K562 (cell line): ENCODE measurements at regions not wholly inside any gene's neighbourhood (a gene's known extent, or its start where the extent isn't known, plus 50 kb on each side); places are given as distances from the start of the nearest gene placed in this dataset.

Experiments
- ATAC-seq: fragments of 200-7000 bp; cut with Tn5 transposase; 3 replicates; pipeline ENCODE4 v1.9.1; 2020; ENCODE audit warnings: moderate library complexity
- BruUV-seq: library from RNA; stranded (reverse); fragments of 400-500 nt; replicated peaks from 2 replicates; lab custom pipeline; 2021; lab: Mats Ljungman, UMichigan
- CTCF ChIA-PET: fragments of 300-600 bp; formaldehyde crosslinking; extraction: SDS; loops from one replicate; lab custom pipeline; 2021; ENCODE audit warnings: low intra/inter-chr PET ratio; lab: Yijun Ruan, JAX
- POLR2A ChIA-PET: fragments of 300-600, 350-650 bp; sonication (Branson Sonifier 250); formaldehyde crosslinking; extraction: SDS; loops from one replicate; lab custom pipeline; 2021; ENCODE audit warnings: antibody characterized with exemption, inconsistent platforms; lab: Yijun Ruan, JAX
- DNase-seq, 4 experiments: peaks; one replicate each; pipeline versions ENCODE4 v3.0.0 to v3.0.0-alpha.2; 2011 to 2018; ENCODE audit warnings: low spot score in 3 of 4, mixed read lengths in 3 of 4; ENCODE audit errors: extremely low read depth in 1 of 4
- FAIRE-seq: peaks from 2 replicates; lab custom pipeline; 2011; peaks lifted over from hg19 to GRCh38; lab: Jason Lieb, UNC
- H2AFZ ChIP-seq: 2 replicates; pipeline ENCODE4 v1.6.0; 2011; ENCODE audit warnings: low read depth, low read length, control low read depth, inconsistent platforms
- H3K27ac ChIP-seq: fragments of 200-600 bp; 3 replicates; pipeline ENCODE4 v1.8.0; 2011; ENCODE audit warnings: low read depth, mild to moderate bottlenecking, control low read depth, inconsistent platforms, low read length, moderate library complexity, mixed read lengths; ENCODE audit errors: extremely low read depth
- H3K27me3 ChIP-seq, 2 experiments: fragments of 300-600 bp in 1 of 2; 2 replicates in 1 of 2; 3 replicates in 1 of 2; pipeline versions ENCODE4 v1.6.0 to v1.8.0; 2011; ENCODE audit warnings: inconsistent platforms in 2 of 2, low read length in 2 of 2, mild to moderate bottlenecking in 1 of 2, mixed read lengths in 1 of 2, moderate library complexity in 1 of 2; ENCODE audit not compliant: control insufficient read depth in 2 of 2, insufficient read depth in 2 of 2
- H3K36me3 ChIP-seq: fragments of 300-600 bp; 3 replicates; pipeline ENCODE4 v1.8.0; 2011; ENCODE audit warnings: mild to moderate bottlenecking, low read length, inconsistent platforms; ENCODE audit not compliant: control insufficient read depth, insufficient read depth
- H3K4me1 ChIP-seq, 2 experiments: fragments of 200-600 bp in 1 of 2; replicated peaks in 1 of 2; 2 replicates in 1 of 2; 3 replicates in 1 of 2; pipeline versions ENCODE4 v1.5.1 to v1.8.0; 2011; ENCODE audit warnings: inconsistent platforms in 2 of 2, low read length in 2 of 2, mild to moderate bottlenecking in 1 of 2, mixed read lengths in 1 of 2, moderate library complexity in 1 of 2; ENCODE audit not compliant: control insufficient read depth in 2 of 2, insufficient read depth in 2 of 2
- H3K4me2 ChIP-seq: 2 replicates; pipeline ENCODE4 v1.6.1; 2011; ENCODE audit warnings: low read length, control low read depth, inconsistent platforms, mixed read lengths; ENCODE audit not compliant: insufficient read depth
- H3K4me3 ChIP-seq: fragments of 200-600 bp; sonication (generic), shearing (Covaris generic); 2 replicates; pipeline ENCODE4 v1.5.1; 2016; ENCODE audit warnings: control low read depth, inconsistent platforms
- H3K79me2 ChIP-seq: fragments of 200-600 bp; 3 replicates; pipeline ENCODE4 v1.8.0; 2011; ENCODE audit warnings: low read length, inconsistent platforms; ENCODE audit not compliant: control insufficient read depth, insufficient read depth
- H3K9ac ChIP-seq, 2 experiments: 2 replicates each; pipeline versions ENCODE4 v1.6.0 to v1.6.1; 2011; ENCODE audit warnings: low read depth in 2 of 2, low read length in 2 of 2, control low read depth in 1 of 2, inconsistent platforms in 1 of 2, mild to moderate bottlenecking in 1 of 2, mixed read lengths in 1 of 2; ENCODE audit not compliant: insufficient read depth in 1 of 2
- H3K9me1 ChIP-seq: one replicate; pipeline ENCODE4 v1.6.0; 2011; ENCODE audit warnings: inconsistent platforms, mild to moderate bottlenecking, low read length, moderate library complexity; ENCODE audit not compliant: control insufficient read depth, insufficient read depth
- H3K9me3 ChIP-seq: replicated peaks from 2 replicates; pipeline ENCODE4 v1.5.1; 2011; ENCODE audit warnings: low read depth, low read length, inconsistent platforms; ENCODE audit not compliant: control insufficient read depth, insufficient read depth
- H4K20me1 ChIP-seq: replicated peaks from 2 replicates; pipeline ENCODE4 v1.6.1; 2011; ENCODE audit warnings: low read length, inconsistent platforms, mixed read lengths; ENCODE audit not compliant: control insufficient read depth, insufficient read depth
- CHD4 ChIP-seq: fragments of 200-600 bp; sonication (generic); IDR thresholded peaks from 3 replicates; pipeline ENCODE4 v1.6.1; 2012; ENCODE audit warnings: low read depth, mild to moderate bottlenecking, mixed read lengths, low read length, inconsistent platforms; ENCODE audit not compliant: insufficient read depth, insufficient replicate concordance, poor library complexity, severe bottlenecking
- HNRNPH1 ChIP-seq: fragments of 200-400 bp; formaldehyde crosslinking; optimal IDR thresholded peaks from 2 replicates; pipeline ENCODE3; 2017; ENCODE audit warnings: low read depth, mild to moderate bottlenecking, low read length, moderate library complexity
- NFE2L1 ChIP-seq: fragments of 450-650 bp; IDR thresholded peaks from 2 replicates; pipeline ENCODE4 v1.6.1; 2016; ENCODE audit warnings: missing genetic modification characterization, low read depth, mild to moderate bottlenecking, missing compliant biosample characterization, moderate library complexity, borderline replicate concordance
- NR2F6 ChIP-seq: fragments of 450-650 bp; formaldehyde crosslinking; IDR thresholded peaks from 2 replicates; pipeline ENCODE4 v1.4.0; 2020; ENCODE audit warnings: mild to moderate bottlenecking
- PHB ChIP-seq: fragments of 250-450 bp; sonication (Bioruptor Pico); IDR thresholded peaks from 2 replicates; pipeline ENCODE4 v1.5.0; 2021
- POLR2AphosphoS2 ChIP-seq: IDR thresholded peaks from 2 replicates; pipeline ENCODE4 v1.6.1; 2012; ENCODE audit warnings: low read length, improper control_type of control experiment
- POLR2AphosphoS5 ChIP-seq: IDR thresholded peaks from 2 replicates; pipeline ENCODE4 v1.6.1; 2011; ENCODE audit warnings: mild to moderate bottlenecking, low read depth, low read length, moderate library complexity; ENCODE audit not compliant: control insufficient read depth, insufficient read depth
- RHOXF2B ChIP-seq: fragments of 250-450 bp; sonication (Bioruptor Pico); conservative IDR thresholded peaks from 2 replicates; pipeline ENCODE4 v1.5.1; 2021
- SRSF1 ChIP-seq: fragments of 200-400 bp; formaldehyde crosslinking; IDR thresholded peaks from 2 replicates; pipeline ENCODE4 v1.6.1; 2017; ENCODE audit warnings: mild to moderate bottlenecking, low read depth, low read length, moderate library complexity
- TSC22D4 ChIP-seq: fragments of 450-650 bp; IDR thresholded peaks from 2 replicates; pipeline ENCODE4 v1.6.1; 2016; ENCODE audit warnings: missing genetic modification characterization, missing biosample characterization, control low read depth
- in situ Hi-C: fragments of 300-500 bp; cut with MboI; formaldehyde crosslinking; loops from 4 replicates; pipeline ENCODE4 v1.15.0; 2018; ENCODE audit warnings: inconsistent platforms, mixed read lengths
- intact Hi-C: fragments of 100-400 bp; cut with micrococcal nuclease; formaldehyde crosslinking; loops from 2 replicates; pipeline ENCODE4 v1.14.2; 2022
- TF ChIP-seq, protein P1 (sequence below), 2 experiments: fragments of 200-800 bp in 1 of 2; sonication (Bioruptor generic) in 1 of 2; sonication (generic) in 1 of 2; formaldehyde crosslinking in 1 of 2; IDR thresholded peaks in 1 of 2; conservative IDR thresholded peaks in 1 of 2; 2 replicates each; pipeline versions ENCODE4 v1.5.0 to v1.6.1; 2016 to 2020; ENCODE audit warnings: missing compliant biosample characterization in 1 of 2, missing genetic modification characterization in 1 of 2, missing genetic modification reagents in 1 of 2

DNA sequence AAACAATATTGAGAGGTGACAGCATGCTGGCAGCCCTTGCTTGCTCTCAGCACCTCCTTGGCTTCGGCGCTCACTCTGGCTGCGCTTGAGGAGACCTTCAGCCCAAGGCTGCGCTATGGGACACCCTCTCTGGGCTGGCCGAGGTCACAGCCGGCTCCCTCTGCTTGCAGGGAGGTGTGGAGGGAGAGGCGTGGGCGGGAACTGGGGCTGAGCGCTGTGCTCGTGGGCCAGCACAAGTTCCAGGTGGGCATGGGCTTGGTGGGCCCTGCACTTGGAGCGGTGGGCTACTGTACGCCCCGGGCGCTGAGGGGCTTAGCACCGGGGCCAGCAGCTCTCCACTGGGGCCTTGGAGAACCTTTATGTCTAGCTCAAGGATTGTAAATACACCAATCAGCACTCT is 1613.8 kb upstream of the IGFBP7 start (continued):
- TF ChIP-seq, protein P1, sequence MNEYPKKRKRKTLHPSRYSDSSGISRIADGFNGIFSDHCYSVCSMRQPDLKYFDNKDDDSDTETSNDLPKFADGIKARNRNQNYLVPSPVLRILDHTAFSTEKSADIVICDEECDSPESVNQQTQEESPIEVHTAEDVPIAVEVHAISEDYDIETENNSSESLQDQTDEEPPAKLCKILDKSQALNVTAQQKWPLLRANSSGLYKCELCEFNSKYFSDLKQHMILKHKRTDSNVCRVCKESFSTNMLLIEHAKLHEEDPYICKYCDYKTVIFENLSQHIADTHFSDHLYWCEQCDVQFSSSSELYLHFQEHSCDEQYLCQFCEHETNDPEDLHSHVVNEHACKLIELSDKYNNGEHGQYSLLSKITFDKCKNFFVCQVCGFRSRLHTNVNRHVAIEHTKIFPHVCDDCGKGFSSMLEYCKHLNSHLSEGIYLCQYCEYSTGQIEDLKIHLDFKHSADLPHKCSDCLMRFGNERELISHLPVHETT (CRISPR knock-in tag; conservative IDR thresholded peaks at IDR 0.05 in 1 of 2, IDR thresholded peaks at IDR 0.05 in 1 of 2): no peak

DNA sequence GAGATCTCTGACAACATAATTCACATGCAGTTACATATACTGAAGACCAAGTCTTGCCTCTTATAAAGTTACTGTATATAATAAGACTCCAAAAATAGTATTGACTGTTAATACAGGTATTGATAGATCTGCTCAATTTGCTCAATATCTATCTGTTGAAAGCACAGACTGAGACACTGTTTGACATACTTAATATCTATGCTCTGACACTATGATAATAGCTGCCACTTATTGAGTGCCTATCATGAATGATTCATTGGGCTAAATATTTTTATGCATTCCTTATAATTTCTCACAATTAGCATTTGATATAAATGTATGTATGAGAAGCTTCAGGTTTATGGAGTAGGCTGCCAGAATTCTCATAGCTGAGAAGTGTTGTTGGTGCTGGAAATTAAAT is 1600.9 kb upstream of the IGFBP7 start:
- no TSS peak for BruUV-seq
- no peak overlapping the region for H2AFZ ChIP-seq
- POLR2A ChIA-PET: interaction anchor here (0.5 kb wide), 1 partner anchor 1714 kb away, joined by 3 read pairs; no protein-coding TSS in a partner anchor
- H3K9me1 ChIP-seq: no peaks in the 10 kb centered on the region
- H3K9me3 ChIP-seq: no peaks in the 10 kb centered on the region; the same call in 1 of the 2 replicates
- TF ChIP-seq NR2F6 (CRISPR knock-in tag): no peak
- no peak for TF ChIP-seq TSC22D4
- no peak for TF ChIP-seq HNRNPH1
- TF ChIP-seq SRSF1: no peak
- TF ChIP-seq NFE2L1 (tag): no peak
- TF ChIP-seq POLR2AphosphoS5: no peak
- no peak for TF ChIP-seq CHD4
- no peak for TF ChIP-seq PHB
- no peak for TF ChIP-seq POLR2AphosphoS2
- no peak for TF ChIP-seq RHOXF2B (CRISPR knock-in tag)
- FAIRE-seq: no peak
- no peaks in the 10 kb centered on the region for H4K20me1 ChIP-seq
- no peaks in the 10 kb centered on the region for H3K4me1 ChIP-seq
- H3K27me3 ChIP-seq: no peaks in the 10 kb centered on the region
- H3K9ac ChIP-seq: no peak overlapping the region
- H3K4me2 ChIP-seq: no peak overlapping the region
- no peaks in the 10 kb centered on the region for H3K36me3 ChIP-seq
- H3K27ac ChIP-seq: no peak overlapping the region
- DNase-seq: no peak
- no peaks in the 10 kb centered on the region for H3K79me2 ChIP-seq
- ATAC-seq: no peak
- CTCF ChIA-PET: no interaction called here
- H3K4me3 ChIP-seq: no peak overlapping the region
- in situ Hi-C loops: no loop called here
- intact Hi-C loops: no loop called here
